Muscle layer of duodenum (tissue), 2 donors: ENCODE measurements at regions not wholly inside any gene's neighbourhood (a gene's known extent, or its start where the extent isn't known, plus 50 kb on each side); places are given as distances from the start of the nearest gene placed in this dataset.

ENCODE experiments used
- H3K27ac ChIP-seq: one replicate; pipeline ENCODE4 v1.7.0; 2013; ENCODE audit warnings: mild to moderate bottlenecking, low read length
- H3K27me3 ChIP-seq: one replicate; pipeline ENCODE4 v1.7.0; 2013; ENCODE audit warnings: low read depth, mild to moderate bottlenecking, control low read depth, low read length
- H3K36me3 ChIP-seq, 2 donors: one replicate each; pipeline ENCODE4 v1.7.0; 2013; ENCODE audit warnings: low read length in 2 of 2, control low read depth in 1 of 2, mild to moderate bottlenecking in 1 of 2; ENCODE audit not compliant: insufficient read depth in 2 of 2, control insufficient read depth in 1 of 2
- H3K4me1 ChIP-seq, 2 donors: one replicate each; pipeline ENCODE4 v1.7.0; 2013; ENCODE audit warnings: low read length in 2 of 2, mild to moderate bottlenecking in 2 of 2, control low read depth in 1 of 2, moderate library complexity in 1 of 2; ENCODE audit not compliant: insufficient read depth in 2 of 2, control insufficient read depth in 1 of 2
- H3K4me3 ChIP-seq, 2 donors: one replicate each; pipeline ENCODE4 v1.7.0; 2013; ENCODE audit warnings: low read length in 2 of 2, low read depth in 1 of 2, mild to moderate bottlenecking in 1 of 2
- H3K9me3 ChIP-seq, 2 donors: one replicate each; pipeline ENCODE4 v1.7.0; 2013; ENCODE audit warnings: low read length in 2 of 2, control low read depth in 1 of 2, mild to moderate bottlenecking in 1 of 2; ENCODE audit not compliant: control insufficient read depth in 1 of 2
- donor health status: healthy.

- Histone ChIP-seq H3K4me3 (no peak overlapping the region), H3K9me3 (no peaks in the 10 kb centered on the region), H3K4me1 (no peaks in the 10 kb centered on the region), H3K27ac (no peak overlapping the region), H3K27me3 (no peaks in the 10 kb centered on the region), H3K36me3 (no peaks in the 10 kb centered on the region)
These were observed 174.4 kb upstream of the ADRA1B start for GRCh38 chr5:159741829-159742322.

- Histone ChIP-seq H3K36me3 (no peaks in the 10 kb centered on the region), H3K4me1 (no peaks in the 10 kb centered on the region)
These were observed 173.0 kb upstream of the ADRA1B start for GRCh38 chr5:159743234-159743633.

GRCh38 chr5:159746707-159747106 lies 169.6 kb upstream of the ADRA1B start:
- H3K4me1 ChIP-seq, result no peaks in the 10 kb centered on the region
- no peaks in the 10 kb centered on the region for H3K36me3 ChIP-seq
- H3K9me3 ChIP-seq, result peaks cover 0 to 4% of the 10 kb centered on the region in 2 donors
- no peak overlapping the region for H3K4me3 ChIP-seq
- no peak overlapping the region for H3K27ac ChIP-seq
- H3K27me3 ChIP-seq, result no peaks in the 10 kb centered on the region

More at GRCh38 chr5:159743234-159743633, 173.0 kb upstream of the ADRA1B start:
- H3K9me3 ChIP-seq, result no peaks in the 10 kb centered on the region
- H3K4me3 ChIP-seq, result no peak overlapping the region
- no peaks in the 10 kb centered on the region for H3K27me3 ChIP-seq
- H3K27ac ChIP-seq, result no peak overlapping the region

GRCh38 chr5:159749146-159749545 lies 167.1 kb upstream of the ADRA1B start:
- H3K27me3 ChIP-seq, result no peaks in the 10 kb centered on the region
- H3K4me1 ChIP-seq, result no peaks in the 10 kb centered on the region
- H3K36me3 ChIP-seq, result no peaks in the 10 kb centered on the region
- no peak overlapping the region for H3K4me3 ChIP-seq
- H3K9me3 ChIP-seq, result peaks cover 0 to 5% of the 10 kb centered on the region in 2 donors
- H3K27ac ChIP-seq, result no peak overlapping the region

- H3K4me3 ChIP-seq, result no peak overlapping the region
- H3K27ac ChIP-seq, result no peak overlapping the region
- peaks cover 0 to 5% of the 10 kb centered on the region in 2 donors for H3K9me3 ChIP-seq
- no peaks in the 10 kb centered on the region for H3K27me3 ChIP-seq
- H3K4me1 ChIP-seq, result no peaks in the 10 kb centered on the region
- no peaks in the 10 kb centered on the region for H3K36me3 ChIP-seq
These were observed 166.1 kb upstream of the ADRA1B start for GRCh38 chr5:159750226-159750625.

GRCh38 chr5:159751459-159751858 lies 164.8 kb upstream of the ADRA1B start:
- Histone ChIP-seq H3K36me3 (no peaks in the 10 kb centered on the region), H3K27me3 (no peaks in the 10 kb centered on the region), H3K27ac (no peak overlapping the region), H3K4me1 (no peaks in the 10 kb centered on the region), H3K4me3 (no peak overlapping the region), H3K9me3 (peaks cover 0 to 5% of the 10 kb centered on the region in 2 donors)

GRCh38 chr5:159752622-159753275 lies 163.5 kb upstream of the ADRA1B start:
- no peaks in the 10 kb centered on the region for H3K27me3 ChIP-seq
- H3K27ac ChIP-seq, result no peak overlapping the region
- H3K4me1 ChIP-seq, result no peaks in the 10 kb centered on the region
- H3K4me3 ChIP-seq, result no peak overlapping the region
- H3K36me3 ChIP-seq, result no peaks in the 10 kb centered on the region
- H3K9me3 ChIP-seq, result peaks cover 0 to 5% of the 10 kb centered on the region in 2 donors

- Histone ChIP-seq H3K4me3 (no peak overlapping the region), H3K9me3 (no peaks in the 10 kb centered on the region), H3K36me3 (no peaks in the 10 kb centered on the region), H3K4me1 (no peaks in the 10 kb centered on the region), H3K27me3 (no peaks in the 10 kb centered on the region), H3K27ac (no peak overlapping the region)
These were observed 158.1 kb upstream of the ADRA1B start for GRCh38 chr5:159758189-159758588.

- Histone ChIP-seq H3K4me3 (no peak overlapping the region), H3K36me3 (no peaks in the 10 kb centered on the region), H3K27ac (no peak overlapping the region), H3K9me3 (no peaks in the 10 kb centered on the region), H3K27me3 (no peaks in the 10 kb centered on the region), H3K4me1 (peaks cover 0 to 3% of the 10 kb centered on the region in 2 donors)
These were observed 156.4 kb upstream of the ADRA1B start for GRCh38 chr5:159759791-159760290.

GRCh38 chr5:159762921-159763320 lies 153.4 kb upstream of the ADRA1B start:
- H3K27me3 ChIP-seq, result no peaks in the 10 kb centered on the region
- H3K4me1 ChIP-seq, result peaks cover 0 to 3% of the 10 kb centered on the region in 2 donors
- no peak overlapping the region for H3K4me3 ChIP-seq
- H3K9me3 ChIP-seq, result no peaks in the 10 kb centered on the region
- H3K27ac ChIP-seq, result no peak overlapping the region
- H3K36me3 ChIP-seq, result no peaks in the 10 kb centered on the region

GRCh38 chr5:159763562-159763961 lies 152.7 kb upstream of the ADRA1B start:
- H3K27me3 ChIP-seq, result no peaks in the 10 kb centered on the region
- H3K36me3 ChIP-seq, result no peaks in the 10 kb centered on the region
- H3K4me1 ChIP-seq, result peaks cover 0 to 3% of the 10 kb centered on the region in 2 donors
- H3K9me3 ChIP-seq, result no peaks in the 10 kb centered on the region
- H3K27ac ChIP-seq, result no peak overlapping the region
- no peak overlapping the region for H3K4me3 ChIP-seq
